ENCODE measurements at regions not wholly inside any gene's neighbourhood (a gene's known extent, or its start where the extent isn't known, plus 50 kb on each side); places are given as distances from the start of the nearest gene placed in this dataset.

DNA sequence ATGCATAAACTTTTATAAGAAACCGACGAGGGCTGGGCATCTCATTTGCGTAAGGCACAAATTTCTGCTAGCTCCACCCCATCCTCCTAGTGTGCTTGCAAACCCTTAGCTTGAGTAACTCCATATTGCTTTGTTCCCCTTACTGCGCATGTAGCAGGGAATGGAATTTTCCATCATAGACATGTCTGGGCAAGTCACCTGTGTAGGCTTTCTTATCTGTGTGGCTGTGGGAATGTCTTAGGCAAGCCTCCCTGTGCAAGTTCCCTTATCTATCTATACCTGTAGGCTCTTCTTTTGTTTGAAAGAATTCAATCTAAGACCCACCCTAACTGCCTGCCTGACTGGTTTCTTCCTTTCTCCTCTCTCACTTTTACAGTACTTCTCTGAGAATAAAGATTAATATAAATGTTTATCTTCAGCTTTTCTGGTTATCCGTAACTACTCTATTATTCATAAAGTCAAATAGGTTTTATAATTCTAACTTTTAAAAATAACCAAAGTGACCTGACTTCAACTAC, 217.6 kb upstream of the FIGN start:
- H3K4me3 ChIP-seq: no peak overlapping the region
- intact Hi-C loops (cut with DNase I; ENCODE audit: low total_unique reads): no loop called here
- H3K9me3 ChIP-seq: peaks cover 0 to 8% (median 0%) of the 10 kb centered on the region in 8 donors
- H3K36me3 ChIP-seq: no peaks in the 10 kb centered on the region
- 91 to 96% (median 92%) methylated on average over 5 of the region's 5 CpGs for WGBS, 5 donors
- no peaks in the 10 kb centered on the region for H3K4me1 ChIP-seq
- no peak overlapping the region for H3K27ac ChIP-seq
- DNase-seq: no peak
- no peaks in the 10 kb centered on the region for H3K27me3 ChIP-seq (replicated peaks in 1 of 7)
- TF ChIP-seq, protein P1, sequence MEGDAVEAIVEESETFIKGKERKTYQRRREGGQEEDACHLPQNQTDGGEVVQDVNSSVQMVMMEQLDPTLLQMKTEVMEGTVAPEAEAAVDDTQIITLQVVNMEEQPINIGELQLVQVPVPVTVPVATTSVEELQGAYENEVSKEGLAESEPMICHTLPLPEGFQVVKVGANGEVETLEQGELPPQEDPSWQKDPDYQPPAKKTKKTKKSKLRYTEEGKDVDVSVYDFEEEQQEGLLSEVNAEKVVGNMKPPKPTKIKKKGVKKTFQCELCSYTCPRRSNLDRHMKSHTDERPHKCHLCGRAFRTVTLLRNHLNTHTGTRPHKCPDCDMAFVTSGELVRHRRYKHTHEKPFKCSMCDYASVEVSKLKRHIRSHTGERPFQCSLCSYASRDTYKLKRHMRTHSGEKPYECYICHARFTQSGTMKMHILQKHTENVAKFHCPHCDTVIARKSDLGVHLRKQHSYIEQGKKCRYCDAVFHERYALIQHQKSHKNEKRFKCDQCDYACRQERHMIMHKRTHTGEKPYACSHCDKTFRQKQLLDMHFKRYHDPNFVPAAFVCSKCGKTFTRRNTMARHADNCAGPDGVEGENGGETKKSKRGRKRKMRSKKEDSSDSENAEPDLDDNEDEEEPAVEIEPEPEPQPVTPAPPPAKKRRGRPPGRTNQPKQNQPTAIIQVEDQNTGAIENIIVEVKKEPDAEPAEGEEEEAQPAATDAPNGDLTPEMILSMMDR (IDR thresholded peaks at IDR 0.05 in 8 of 11, conservative IDR thresholded peaks at IDR 0.05 in 3 of 11): no peak
- TF ChIP-seq POLR2A (IDR thresholded peaks at IDR 0.05) (no peak), POLR2AphosphoS5 (IDR thresholded peaks at IDR 0.05) (no peak)

DNA sequence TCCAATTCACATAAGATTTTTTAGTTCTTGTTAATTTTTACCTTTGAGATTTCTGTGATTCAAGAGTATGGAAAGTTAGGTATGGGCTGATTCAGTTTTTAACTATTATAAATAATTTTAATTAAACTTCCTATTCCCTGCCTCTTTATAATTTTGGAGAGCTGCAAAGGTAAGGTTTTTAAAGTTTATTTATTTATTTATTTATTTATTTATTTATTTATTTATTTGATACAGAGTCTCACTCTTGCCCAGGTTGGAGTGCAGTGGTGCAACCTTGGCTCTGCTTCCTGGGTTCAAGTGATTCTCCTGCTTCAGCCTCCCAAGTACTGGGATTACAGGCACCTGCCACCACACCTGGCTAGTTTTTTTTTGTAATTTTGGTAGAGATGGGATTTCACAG, 215.5 kb upstream of the FIGN start:
- H3K4me1 ChIP-seq: no peaks in the 10 kb centered on the region
- intact Hi-C loops (cut with DNase I; ENCODE audit: low total_unique reads): no loop called here
- no peaks in the 10 kb centered on the region for H3K36me3 ChIP-seq
- no peaks in the 10 kb centered on the region for H3K27me3 ChIP-seq (replicated peaks in 1 of 7)
- TF ChIP-seq POLR2A (IDR thresholded peaks at IDR 0.05) (no peak), POLR2AphosphoS5 (IDR thresholded peaks at IDR 0.05) (no peak)
- TF ChIP-seq, protein P1 (IDR thresholded peaks at IDR 0.05 in 8 of 11, conservative IDR thresholded peaks at IDR 0.05 in 3 of 11): no peak
- no peak overlapping the region for H3K4me3 ChIP-seq
- no peak for DNase-seq
- peaks cover 0 to 8% (median 0%) of the 10 kb centered on the region in 8 donors for H3K9me3 ChIP-seq
- H3K27ac ChIP-seq: no peak overlapping the region

DNA sequence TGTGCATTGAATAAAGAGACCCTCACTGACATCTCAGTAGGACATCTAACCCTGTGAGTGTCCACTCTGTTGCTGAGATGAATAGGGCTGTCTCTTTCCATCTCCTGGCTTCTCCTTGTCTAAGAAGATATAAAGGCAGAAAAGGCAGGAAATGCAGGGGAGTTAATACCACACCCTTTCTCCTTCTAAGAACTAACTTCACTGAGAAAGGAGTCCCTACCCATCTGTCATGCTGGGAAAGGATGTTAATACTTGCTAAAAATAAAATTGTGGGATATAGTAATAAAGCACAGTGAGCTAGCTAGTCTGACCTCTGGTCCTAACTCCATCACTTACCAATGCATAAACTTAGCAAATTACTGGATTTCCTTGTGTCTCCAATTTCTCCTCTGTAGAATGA, 213.9 kb upstream of the FIGN start:
- no peaks in the 10 kb centered on the region for H3K4me1 ChIP-seq
- no peak overlapping the region for H3K27ac ChIP-seq
- peaks cover 0 to 8% (median 0%) of the 10 kb centered on the region in 8 donors for H3K9me3 ChIP-seq
- TF ChIP-seq, protein P1 (IDR thresholded peaks at IDR 0.05 in 8 of 11, conservative IDR thresholded peaks at IDR 0.05 in 3 of 11): no peak
- TF ChIP-seq POLR2A (IDR thresholded peaks at IDR 0.05) (no peak), POLR2AphosphoS5 (IDR thresholded peaks at IDR 0.05) (no peak)
- no peak for DNase-seq
- H3K27me3 ChIP-seq (replicated peaks in 1 of 7): no peaks in the 10 kb centered on the region
- intact Hi-C loops (cut with DNase I; ENCODE audit: low total_unique reads): no loop called here
- no peak overlapping the region for H3K4me3 ChIP-seq
- no peaks in the 10 kb centered on the region for H3K36me3 ChIP-seq

DNA sequence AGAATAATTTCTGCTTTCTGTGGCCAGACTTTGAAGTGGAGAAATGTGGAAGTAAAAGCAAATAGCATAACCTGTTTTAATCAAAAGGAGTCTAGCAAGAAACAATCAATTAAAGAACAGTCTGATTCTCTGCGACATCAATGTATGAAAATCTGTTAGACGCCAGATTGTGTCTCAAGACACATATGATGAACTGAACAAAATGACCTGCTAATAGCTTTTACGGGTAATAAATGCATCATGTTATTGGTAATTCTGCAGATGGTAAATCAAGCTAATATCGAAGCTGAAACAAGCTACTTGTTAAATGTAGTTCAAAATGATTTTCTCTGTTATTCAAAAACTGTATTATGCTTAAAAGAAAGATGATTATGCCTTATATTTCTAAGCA, 208.5 kb upstream of the FIGN start:
- H3K4me1 ChIP-seq: no peaks in the 10 kb centered on the region
- no peak overlapping the region for H3K27ac ChIP-seq
- DNase-seq: no peak
- intact Hi-C loops (cut with DNase I; ENCODE audit: low total_unique reads): no loop called here
- H3K4me3 ChIP-seq: no peak overlapping the region
- no peaks in the 10 kb centered on the region for H3K9me3 ChIP-seq
- H3K27me3 ChIP-seq (replicated peaks in 1 of 7): no peaks in the 10 kb centered on the region
- 85 to 96% (median 88%) methylated on average over 4 of the region's 4 CpGs for WGBS, 5 donors
- TF ChIP-seq, protein P1 (IDR thresholded peaks at IDR 0.05 in 8 of 11, conservative IDR thresholded peaks at IDR 0.05 in 3 of 11): no peak
- no peak for TF ChIP-seq POLR2AphosphoS5 (IDR thresholded peaks at IDR 0.05)
- TF ChIP-seq POLR2A (IDR thresholded peaks at IDR 0.05): no peak
- no peaks in the 10 kb centered on the region for H3K36me3 ChIP-seq

Measured in spleen (tissue), 11 donors.